GM21423 (cell line): ENCODE measurements at regions not wholly inside any gene's neighbourhood (a gene's known extent, or its start where the extent isn't known, plus 50 kb on each side); places are given as distances from the start of the nearest gene placed in this dataset.
A peak's percentile ranks its signal among the peaks of the same experiment; 100 is the strongest.
"Not testable (repeated sequence)": the region's sequence is repeated elsewhere in the genome, so short reads cannot be mapped to it uniquely, and the experiment has no call there.

ENCODE experiments used
- ATAC-seq: cut with Tn5 transposase; IDR thresholded peaks from one replicate; pipeline ENCODE4 v1.9.1; 2021; ENCODE audit warnings: mild to moderate bottlenecking, moderate library complexity; ENCODE audit not compliant: unreplicated experiment

GRCh38 chr4:85102606-85103005 lies 136.1 kb upstream of the WDFY3 start:
- ATAC-seq = no peak

GRCh38 chr4:85106166-85106565 lies 139.7 kb upstream of the WDFY3 start:
- ATAC-seq = no peak

GRCh38 chr4:85106805-85107336 lies 140.4 kb upstream of the WDFY3 start:
- no peak for ATAC-seq

- ATAC-seq = no peak
Observed at GRCh38 chr4:85107553-85107952, 141.1 kb upstream of the WDFY3 start.

GRCh38 chr4:85113706-85114105 lies 147.2 kb upstream of the WDFY3 start:
- ATAC-seq = no peak

- no peak for ATAC-seq
Observed at GRCh38 chr4:85114526-85114925, 148.0 kb upstream of the WDFY3 start.

- ATAC-seq = no peak
Observed at GRCh38 chr4:85116008-85116407, 149.5 kb upstream of the WDFY3 start.

- ATAC-seq = no peak
Observed at GRCh38 chr4:85125688-85126087, 159.2 kb upstream of the WDFY3 start.

GRCh38 chr4:85126991-85127591 lies 160.6 kb upstream of the WDFY3 start:
- no peak for ATAC-seq

GRCh38 chr4:85127653-85128052 lies 161.2 kb upstream of the WDFY3 start:
- ATAC-seq = peak; percentile 94

- no peak for ATAC-seq
Observed at GRCh38 chr4:85128246-85129204, 162.0 kb upstream of the WDFY3 start.

- not testable (repeated sequence) for ATAC-seq
Observed at GRCh38 chr4:85129354-85130125, 163.1 kb upstream of the WDFY3 start.

- ATAC-seq = no peak
Observed at GRCh38 chr4:85132117-85132516, 165.6 kb upstream of the WDFY3 start.

- ATAC-seq = no peak
Observed at GRCh38 chr4:85132570-85132969, 166.1 kb upstream of the WDFY3 start.

GRCh38 chr4:85139749-85140148 lies 173.3 kb upstream of the WDFY3 start:
- ATAC-seq = not testable (repeated sequence)

GRCh38 chr4:85142451-85142850 lies 176.0 kb upstream of the WDFY3 start:
- no peak for ATAC-seq

- ATAC-seq = peak; percentile 91
Observed at GRCh38 chr4:85147481-85148076, 181.1 kb upstream of the WDFY3 start.

GRCh38 chr4:85149676-85150075 lies 183.2 kb upstream of the WDFY3 start:
- ATAC-seq = no peak

- no peak for ATAC-seq
Observed at GRCh38 chr4:85151371-85151770, 184.9 kb upstream of the WDFY3 start.

GRCh38 chr4:85151786-85152185 lies 185.3 kb upstream of the WDFY3 start:
- no peak for ATAC-seq

GRCh38 chr4:85152480-85152879 lies 186.0 kb upstream of the WDFY3 start:
- ATAC-seq = no peak
